ENCODE measurements at regions not wholly inside any gene's neighbourhood (a gene's known extent, or its start where the extent isn't known, plus 50 kb on each side); places are given as distances from the start of the nearest gene placed in this dataset.

DNA sequence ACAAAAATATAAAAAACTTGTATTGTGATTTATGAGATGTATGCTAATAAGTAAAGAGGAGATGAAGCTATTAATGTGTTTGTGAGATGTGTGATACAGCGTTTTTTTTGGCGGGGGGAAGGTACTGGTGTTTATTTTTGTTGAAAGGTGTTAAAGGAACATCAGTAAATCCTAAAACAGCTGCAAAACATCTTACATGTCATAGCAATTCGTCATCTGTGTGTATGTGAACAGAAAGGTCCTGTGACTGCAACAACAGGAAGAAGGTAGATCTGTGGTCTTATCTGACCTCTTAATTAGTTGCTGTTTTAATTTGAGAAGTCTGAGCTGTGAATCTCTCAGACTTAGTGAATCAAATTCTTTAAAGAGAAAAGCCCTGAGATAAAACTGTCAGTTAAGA, 1041.1 kb downstream of the JRKL start:
- H4K5ac ChIP-seq (ENCODE audit: insufficient read length, low read depth, low read length): no peak overlapping the region
- H3K9me3 Mint-ChIP-seq: no peaks in the 10 kb centered on the region

More for the DNA sequence above, 1041.1 kb downstream of the JRKL start:
- Histone ChIP-seq H3K23me2 (ENCODE audit: insufficient read length, low read depth, low read length, poor library complexity, severe bottlenecking) (no peaks in the 10 kb centered on the region), H2BK5ac (ENCODE audit: insufficient read length, low read length) (no peak overlapping the region), H2AK5ac (ENCODE audit: insufficient read length, low read length) (no peak overlapping the region), H3K9ac (ENCODE audit: extremely low read depth, insufficient read length, low read length) (no peak overlapping the region), H3K14ac (ENCODE audit: insufficient read depth, low read length) (no peak overlapping the region), H3K56ac (ENCODE audit: insufficient read length, low read depth, low read length) (no peak overlapping the region), H3K27ac (ENCODE audit: insufficient read length, low read depth, low read length) (no peak overlapping the region), H4K8ac (replicated peaks; ENCODE audit: insufficient read length, low read depth, low read length) (no peak overlapping the region), H4K91ac (ENCODE audit: insufficient read length, low read depth, low read length) (no peak overlapping the region), H3K79me1 (ENCODE audit: insufficient read depth, low read depth, low read length, poor library complexity, severe bottlenecking) (no peaks in the 10 kb centered on the region), H3K18ac (ENCODE audit: insufficient read length, low read depth, low read length) (no peak overlapping the region), H2BK12ac (ENCODE audit: insufficient read length, low read depth, low read length) (no peak overlapping the region), H3K9me3 (ENCODE audit: control insufficient read depth, low read depth, low read length) (no peaks in the 10 kb centered on the region), H2AFZ (ENCODE audit: low read length) (no peak overlapping the region), H4K20me1 (ENCODE audit: control insufficient read depth, insufficient read depth, insufficient read length) (no peaks in the 10 kb centered on the region), H3K4ac (ENCODE audit: low read depth, low read length) (no peak overlapping the region), H2BK20ac (ENCODE audit: low read depth, low read length, poor library complexity, severe bottlenecking) (no peak overlapping the region), H3K23ac (ENCODE audit: insufficient read length, low read depth, low read length) (no peak overlapping the region), H3K4me1 (ENCODE audit: insufficient read depth, low read length) (no peaks in the 10 kb centered on the region), H2BK120ac (ENCODE audit: low read depth, low read length, poor library complexity, severe bottlenecking) (no peak overlapping the region), H2BK15ac (ENCODE audit: low read depth, low read length) (no peak overlapping the region), H3K4me2 (ENCODE audit: insufficient read depth, insufficient read length, low read length) (no peak overlapping the region), H3K27me3 (ENCODE audit: insufficient read depth, low read length) (no peaks in the 10 kb centered on the region), H3T11ph (ENCODE audit: low read length) (no peak overlapping the region), H3K79me2 (ENCODE audit: insufficient read depth, low read length) (no peaks in the 10 kb centered on the region)
- Mint-ChIP-seq H3K36me3 (ENCODE audit: insufficient read depth in 1 of 3, low read depth in 3 of 3) (no peaks in the 10 kb centered on the region), H3K27me3 (ENCODE audit: low read depth) (no peaks in the 10 kb centered on the region), H3K4me3 (no peak overlapping the region), H3K27ac (no peak overlapping the region), H3K4me1 (no peaks in the 10 kb centered on the region)
- TF ChIP-seq, protein P1, sequence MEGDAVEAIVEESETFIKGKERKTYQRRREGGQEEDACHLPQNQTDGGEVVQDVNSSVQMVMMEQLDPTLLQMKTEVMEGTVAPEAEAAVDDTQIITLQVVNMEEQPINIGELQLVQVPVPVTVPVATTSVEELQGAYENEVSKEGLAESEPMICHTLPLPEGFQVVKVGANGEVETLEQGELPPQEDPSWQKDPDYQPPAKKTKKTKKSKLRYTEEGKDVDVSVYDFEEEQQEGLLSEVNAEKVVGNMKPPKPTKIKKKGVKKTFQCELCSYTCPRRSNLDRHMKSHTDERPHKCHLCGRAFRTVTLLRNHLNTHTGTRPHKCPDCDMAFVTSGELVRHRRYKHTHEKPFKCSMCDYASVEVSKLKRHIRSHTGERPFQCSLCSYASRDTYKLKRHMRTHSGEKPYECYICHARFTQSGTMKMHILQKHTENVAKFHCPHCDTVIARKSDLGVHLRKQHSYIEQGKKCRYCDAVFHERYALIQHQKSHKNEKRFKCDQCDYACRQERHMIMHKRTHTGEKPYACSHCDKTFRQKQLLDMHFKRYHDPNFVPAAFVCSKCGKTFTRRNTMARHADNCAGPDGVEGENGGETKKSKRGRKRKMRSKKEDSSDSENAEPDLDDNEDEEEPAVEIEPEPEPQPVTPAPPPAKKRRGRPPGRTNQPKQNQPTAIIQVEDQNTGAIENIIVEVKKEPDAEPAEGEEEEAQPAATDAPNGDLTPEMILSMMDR (conservative IDR thresholded peaks at IDR 0.05): no peak
- whole genome bisulfite sequencing (ENCODE audit: extremely low coverage, insufficient read length, low lambda C conversion rate): 100% methylated on average over 2 of the region's 3 CpGs
- no peak for DNase-seq
